ENCODE measurements at regions not wholly inside any gene's neighbourhood (a gene's known extent, or its start where the extent isn't known, plus 50 kb on each side); places are given as distances from the start of the nearest gene placed in this dataset.

DNA sequence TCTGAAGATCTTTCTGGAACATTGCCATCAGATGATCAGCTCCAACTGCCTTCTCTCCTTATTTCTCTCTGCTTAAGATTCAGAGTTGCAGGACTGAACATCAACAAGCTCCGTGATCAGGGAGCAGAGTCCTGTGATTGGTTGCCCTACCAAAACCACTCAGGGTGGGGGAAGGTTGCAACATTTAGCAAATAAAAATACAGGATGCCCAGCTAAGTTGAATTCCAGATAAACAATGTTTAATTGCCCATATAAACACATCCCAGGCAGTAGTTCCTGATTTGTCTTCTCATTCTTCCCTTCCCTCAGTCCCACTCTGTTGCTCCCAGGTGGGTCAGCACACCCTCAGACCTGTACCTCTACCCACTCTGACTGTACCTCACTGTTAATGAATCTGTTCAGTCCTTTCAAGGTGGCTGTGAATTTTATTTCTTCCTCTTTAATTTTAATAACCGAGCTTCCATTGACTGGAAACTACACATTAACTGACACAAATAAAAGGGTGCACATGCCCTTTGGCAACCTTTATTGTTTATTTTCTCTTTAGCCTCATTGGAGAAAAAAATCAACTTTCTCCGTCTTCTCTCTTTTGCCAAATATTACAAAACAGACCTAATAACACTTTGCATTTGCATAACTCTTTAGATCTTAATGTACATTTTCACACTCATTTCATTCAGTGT is 167.1 kb upstream of the PKDCC start:
- no peaks in the 10 kb centered on the region for H3K36me3 ChIP-seq (ENCODE audit: insufficient read depth, low read length)
- H3K4me3 ChIP-seq (ENCODE audit: low read length), result no peak overlapping the region
- H3K9me3 ChIP-seq (ENCODE audit: low read length), result no peaks in the 10 kb centered on the region
- H3K4me1 ChIP-seq (ENCODE audit: insufficient read depth, low read length), result peaks cover 12% of the 10 kb centered on the region
- no peak overlapping the region for H2AFZ ChIP-seq (ENCODE audit: low read depth, low read length)
- no peaks in the 10 kb centered on the region for H3K27me3 ChIP-seq (ENCODE audit: insufficient read depth, low read length)

DNA sequence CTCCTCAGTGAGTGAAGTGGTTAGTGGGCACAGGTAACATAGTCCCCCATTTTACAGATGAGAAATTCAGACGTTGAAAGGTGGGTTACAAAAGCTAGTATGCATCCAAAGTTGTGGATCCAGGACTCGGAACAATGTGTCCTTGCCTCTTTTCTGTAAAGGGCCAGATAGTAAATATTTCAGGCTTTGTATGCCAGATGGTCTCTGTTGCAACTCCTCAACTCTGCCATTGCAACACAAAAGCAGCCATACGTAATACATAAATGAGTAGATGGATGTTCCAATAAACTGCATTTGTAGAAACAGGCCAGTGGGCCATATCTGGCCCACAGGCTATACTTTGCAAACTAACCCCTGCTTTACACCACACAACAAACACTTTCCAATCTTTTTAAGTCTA is 166.6 kb upstream of the PKDCC start:
- H3K4me3 ChIP-seq (ENCODE audit: low read length), result no peak overlapping the region
- no peaks in the 10 kb centered on the region for H3K36me3 ChIP-seq (ENCODE audit: insufficient read depth, low read length)
- no peak overlapping the region for H2AFZ ChIP-seq (ENCODE audit: low read depth, low read length)
- H3K4me1 ChIP-seq (ENCODE audit: insufficient read depth, low read length), result peaks cover 12% of the 10 kb centered on the region
- H3K9me3 ChIP-seq (ENCODE audit: low read length), result no peaks in the 10 kb centered on the region
- H3K27me3 ChIP-seq (ENCODE audit: insufficient read depth, low read length), result no peaks in the 10 kb centered on the region

GRCh38 chr2:41884718-41885117 is 163.1 kb upstream of the PKDCC start:
- Histone ChIP-seq H3K36me3 (ENCODE audit: insufficient read depth, low read length) (no peaks in the 10 kb centered on the region), H3K4me3 (ENCODE audit: low read length) (no peak overlapping the region), H3K4me1 (ENCODE audit: insufficient read depth, low read length) (peaks cover 1% of the 10 kb centered on the region), H2AFZ (ENCODE audit: low read depth, low read length) (no peak overlapping the region), H3K27me3 (ENCODE audit: insufficient read depth, low read length) (no peaks in the 10 kb centered on the region), H3K9me3 (ENCODE audit: low read length) (no peaks in the 10 kb centered on the region)

- no peak overlapping the region for H2AFZ ChIP-seq (ENCODE audit: low read depth, low read length)
- no peak overlapping the region for H3K4me3 ChIP-seq (ENCODE audit: low read length)
- no peaks in the 10 kb centered on the region for H3K4me1 ChIP-seq (ENCODE audit: insufficient read depth, low read length)
- H3K27me3 ChIP-seq (ENCODE audit: insufficient read depth, low read length), result no peaks in the 10 kb centered on the region
- no peaks in the 10 kb centered on the region for H3K9me3 ChIP-seq (ENCODE audit: low read length)
- no peaks in the 10 kb centered on the region for H3K36me3 ChIP-seq (ENCODE audit: insufficient read depth, low read length)
Measured at GRCh38 chr2:41886145-41886664, 161.6 kb upstream of the PKDCC start.

DNA sequence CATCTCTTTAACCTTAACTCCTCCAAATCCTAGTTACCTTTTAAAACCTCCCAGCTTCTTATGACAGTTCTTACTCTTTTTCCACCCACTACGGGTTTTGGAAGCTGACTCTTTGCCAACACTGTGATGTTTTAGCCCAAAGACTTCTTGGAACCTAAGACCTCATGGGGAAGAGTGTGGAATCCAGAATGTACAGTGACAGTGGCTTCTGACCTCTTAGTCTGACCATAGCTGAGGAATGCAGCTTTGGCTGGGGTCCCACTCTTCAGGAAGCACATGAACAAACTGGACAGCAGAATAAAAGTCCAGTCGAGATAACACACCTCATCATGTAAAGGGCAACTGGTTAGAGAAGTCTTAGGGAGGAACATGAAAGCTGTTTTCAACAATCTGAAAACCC is 161.1 kb upstream of the PKDCC start:
- Histone ChIP-seq H3K36me3 (ENCODE audit: insufficient read depth, low read length) (no peaks in the 10 kb centered on the region), H3K4me1 (ENCODE audit: insufficient read depth, low read length) (no peaks in the 10 kb centered on the region), H2AFZ (ENCODE audit: low read depth, low read length) (no peak overlapping the region), H3K4me3 (ENCODE audit: low read length) (no peak overlapping the region), H3K27me3 (ENCODE audit: insufficient read depth, low read length) (no peaks in the 10 kb centered on the region), H3K9me3 (ENCODE audit: low read length) (no peaks in the 10 kb centered on the region)

DNA sequence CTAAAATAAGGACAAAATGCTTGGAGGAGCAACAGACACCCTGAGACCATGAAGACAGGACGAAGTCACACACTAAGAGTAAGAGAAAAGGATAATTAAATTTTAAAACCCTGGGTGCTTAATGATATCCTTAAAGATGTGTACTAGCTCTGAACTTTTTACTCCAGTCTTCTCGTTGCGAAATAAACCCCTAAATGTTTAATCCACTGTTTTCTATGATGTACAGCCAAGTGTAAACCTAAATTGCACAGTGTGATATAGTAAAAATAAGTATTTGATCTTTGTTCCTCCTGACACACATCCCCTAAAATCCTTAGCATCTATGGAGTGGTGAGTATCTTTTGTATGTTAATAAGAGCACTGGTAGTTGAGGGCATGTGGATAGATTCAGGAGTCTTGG is 157.5 kb upstream of the PKDCC start:
- Histone ChIP-seq H3K9me3 (ENCODE audit: low read length) (no peaks in the 10 kb centered on the region), H3K4me3 (ENCODE audit: low read length) (no peak overlapping the region), H3K36me3 (ENCODE audit: insufficient read depth, low read length) (no peaks in the 10 kb centered on the region), H2AFZ (ENCODE audit: low read depth, low read length) (no peak overlapping the region), H3K27me3 (ENCODE audit: insufficient read depth, low read length) (peaks cover 1% of the 10 kb centered on the region), H3K4me1 (ENCODE audit: insufficient read depth, low read length) (no peaks in the 10 kb centered on the region)

DNA sequence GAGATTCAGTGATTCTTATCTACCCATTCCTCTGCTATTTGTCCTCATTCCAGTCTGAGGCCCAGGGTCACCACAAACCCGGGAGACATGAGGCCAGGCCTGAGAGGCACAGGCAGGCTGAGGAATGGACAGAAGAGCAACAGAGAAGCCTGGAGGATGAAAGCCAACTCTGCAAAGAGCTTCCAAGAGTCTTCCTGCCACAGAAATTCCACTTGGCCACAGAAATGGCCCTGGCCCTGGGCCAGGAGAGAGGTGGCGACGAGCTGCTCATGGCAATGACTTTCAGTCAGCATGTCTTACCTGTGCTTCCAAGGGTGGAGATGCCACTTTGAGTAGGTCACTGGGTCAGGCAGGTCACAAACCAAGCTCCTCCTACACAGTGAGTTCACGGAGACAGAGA is 155.3 kb upstream of the PKDCC start:
- no peaks in the 10 kb centered on the region for H3K36me3 ChIP-seq (ENCODE audit: insufficient read depth, low read length)
- H2AFZ ChIP-seq (ENCODE audit: low read depth, low read length), result no peak overlapping the region
- peaks cover 5% of the 10 kb centered on the region for H3K27me3 ChIP-seq (ENCODE audit: insufficient read depth, low read length)
- H3K9me3 ChIP-seq (ENCODE audit: low read length), result no peaks in the 10 kb centered on the region
- H3K4me1 ChIP-seq (ENCODE audit: insufficient read depth, low read length), result no peaks in the 10 kb centered on the region
- no peak overlapping the region for H3K4me3 ChIP-seq (ENCODE audit: low read length)

GRCh38 chr2:41894563-41895333 is 153.1 kb upstream of the PKDCC start:
- no peaks in the 10 kb centered on the region for H3K4me1 ChIP-seq (ENCODE audit: insufficient read depth, low read length)
- H3K27me3 ChIP-seq (ENCODE audit: insufficient read depth, low read length), result peaks cover 5% of the 10 kb centered on the region
- no peaks in the 10 kb centered on the region for H3K36me3 ChIP-seq (ENCODE audit: insufficient read depth, low read length)
- H3K4me3 ChIP-seq (ENCODE audit: low read length), result no peak overlapping the region
- H3K9me3 ChIP-seq (ENCODE audit: low read length), result no peaks in the 10 kb centered on the region
- no peak overlapping the region for H2AFZ ChIP-seq (ENCODE audit: low read depth, low read length)

GRCh38 chr2:41895334-41895664 is 152.5 kb upstream of the PKDCC start:
- H3K27me3 ChIP-seq (ENCODE audit: insufficient read depth, low read length), result peaks cover 5% of the 10 kb centered on the region
- no peaks in the 10 kb centered on the region for H3K9me3 ChIP-seq (ENCODE audit: low read length)
- no peaks in the 10 kb centered on the region for H3K36me3 ChIP-seq (ENCODE audit: insufficient read depth, low read length)
- no peaks in the 10 kb centered on the region for H3K4me1 ChIP-seq (ENCODE audit: insufficient read depth, low read length)
- no peak overlapping the region for H3K4me3 ChIP-seq (ENCODE audit: low read length)
- no peak overlapping the region for H2AFZ ChIP-seq (ENCODE audit: low read depth, low read length)

DNA sequence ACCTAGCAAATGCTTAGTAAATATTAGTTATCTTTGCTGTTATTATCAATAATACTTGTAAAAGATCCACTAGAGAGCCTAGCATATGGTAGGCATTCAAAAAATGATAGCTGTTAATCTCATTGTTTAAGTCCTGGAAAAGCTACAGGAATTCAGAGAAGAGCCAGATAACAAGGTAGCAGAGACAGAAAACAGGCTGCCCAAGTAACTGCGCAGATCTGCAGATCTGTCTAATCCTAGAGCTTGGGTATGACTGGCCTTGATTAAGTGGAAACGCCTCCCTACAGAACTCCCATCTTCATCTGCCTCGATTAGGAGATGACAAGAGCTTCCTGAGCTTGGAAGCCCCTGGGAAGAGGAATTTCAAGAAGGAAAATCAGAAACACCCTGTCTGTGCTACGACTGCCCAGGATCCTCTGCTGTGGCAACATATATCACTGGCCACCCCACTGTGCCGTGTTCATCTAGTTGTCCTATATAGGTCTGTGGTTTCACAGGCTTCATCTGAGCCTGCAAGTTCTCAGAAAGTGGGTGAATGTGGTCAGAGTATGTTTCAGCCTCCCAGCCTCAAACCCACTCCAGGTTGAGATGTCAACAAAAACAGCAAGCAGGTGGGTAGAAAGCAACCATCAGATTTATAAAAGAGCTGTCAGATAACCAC is 151.5 kb upstream of the PKDCC start:
- H2AFZ ChIP-seq (ENCODE audit: low read depth, low read length), result no peak overlapping the region
- H3K4me1 ChIP-seq (ENCODE audit: insufficient read depth, low read length), result no peaks in the 10 kb centered on the region

GRCh38 chr2:41899189-41899588 is 148.6 kb upstream of the PKDCC start:
- H3K36me3 ChIP-seq (ENCODE audit: insufficient read depth, low read length), result no peaks in the 10 kb centered on the region
- no peaks in the 10 kb centered on the region for H3K4me1 ChIP-seq (ENCODE audit: insufficient read depth, low read length)
- H3K27me3 ChIP-seq (ENCODE audit: insufficient read depth, low read length), result peaks cover 5% of the 10 kb centered on the region
- H3K4me3 ChIP-seq (ENCODE audit: low read length), result no peak overlapping the region
- H2AFZ ChIP-seq (ENCODE audit: low read depth, low read length), result no peak overlapping the region
- H3K9me3 ChIP-seq (ENCODE audit: low read length), result no peaks in the 10 kb centered on the region

More for the DNA sequence above, 151.5 kb upstream of the PKDCC start:
- H3K9me3 ChIP-seq (ENCODE audit: low read length), result no peaks in the 10 kb centered on the region
- no peak overlapping the region for H3K4me3 ChIP-seq (ENCODE audit: low read length)
- H3K36me3 ChIP-seq (ENCODE audit: insufficient read depth, low read length), result no peaks in the 10 kb centered on the region
- H3K27me3 ChIP-seq (ENCODE audit: insufficient read depth, low read length), result peaks cover 5% of the 10 kb centered on the region

GRCh38 chr2:41900101-41900577 is 147.7 kb upstream of the PKDCC start:
- peaks cover 5% of the 10 kb centered on the region for H3K27me3 ChIP-seq (ENCODE audit: insufficient read depth, low read length)
- no peak overlapping the region for H3K4me3 ChIP-seq (ENCODE audit: low read length)
- H3K4me1 ChIP-seq (ENCODE audit: insufficient read depth, low read length), result no peaks in the 10 kb centered on the region
- no peaks in the 10 kb centered on the region for H3K9me3 ChIP-seq (ENCODE audit: low read length)
- no peak overlapping the region for H2AFZ ChIP-seq (ENCODE audit: low read depth, low read length)
- H3K36me3 ChIP-seq (ENCODE audit: insufficient read depth, low read length), result no peaks in the 10 kb centered on the region

- no peaks in the 10 kb centered on the region for H3K9me3 ChIP-seq (ENCODE audit: low read length)
- H3K4me3 ChIP-seq (ENCODE audit: low read length), result no peak overlapping the region
- H3K27me3 ChIP-seq (ENCODE audit: insufficient read depth, low read length), result no peaks in the 10 kb centered on the region
- H3K36me3 ChIP-seq (ENCODE audit: insufficient read depth, low read length), result no peaks in the 10 kb centered on the region
- no peaks in the 10 kb centered on the region for H3K4me1 ChIP-seq (ENCODE audit: insufficient read depth, low read length)
- no peak overlapping the region for H2AFZ ChIP-seq (ENCODE audit: low read depth, low read length)
Measured at GRCh38 chr2:41902897-41903296, 144.9 kb upstream of the PKDCC start.
